Gastroesophageal sphincter (tissue), 4 donors: ENCODE measurements at regions not wholly inside any gene's neighbourhood (a gene's known extent, or its start where the extent isn't known, plus 50 kb on each side); places are given as distances from the start of the nearest gene placed in this dataset.

ENCODE experiments used
- ATAC-seq: fragments of 150-250 bp; one replicate; pipeline ENCODE4 v1.9.1; 2016; ENCODE audit warnings: mild to moderate bottlenecking, moderate library complexity
- H3K27ac ChIP-seq, 4 donors: fragments of 200-600 bp; sonication (generic) in 3 of 4; 1 replicate in 3 of 4; 2 replicates in 1 of 4; pipeline ENCODE4 v1.5.1; 2016 to 2019
- H3K27me3 ChIP-seq: fragments of 200-600 bp; sonication (generic); one replicate; pipeline ENCODE4 v1.5.1; 2019
- H3K36me3 ChIP-seq, 2 donors: fragments of 200-600 bp; sonication (generic); one replicate each; pipeline ENCODE4 v1.5.1; 2019; ENCODE audit warnings: control low read depth in 1 of 2
- H3K4me1 ChIP-seq, 3 donors: fragments of 200-600 bp; sonication (generic); 1 replicate in 2 of 3; 2 replicates in 1 of 3; pipeline ENCODE4 v1.5.1; 2016 to 2019; ENCODE audit warnings: control low read depth in 2 of 3
- H3K4me3 ChIP-seq, 2 donors: fragments of 200-600 bp; sonication (generic); one replicate each; pipeline ENCODE4 v1.5.1; 2019; ENCODE audit warnings: mild to moderate bottlenecking in 1 of 2, moderate library complexity in 1 of 2
- H3K9me3 ChIP-seq, 3 donors: fragments of 200-600 bp; sonication (generic); one replicate each; pipeline ENCODE4 v1.5.1; 2017 to 2019; ENCODE audit warnings: control low read depth in 2 of 3
- EP300 ChIP-seq: sonication (generic); formaldehyde crosslinking; IDR thresholded peaks from one replicate; pipeline ENCODE4 v1.6.1; 2017; ENCODE audit warnings: antibody characterized with exemption, mild to moderate bottlenecking
- POLR2A ChIP-seq, 2 donors: fragments of 450-650 bp; IDR thresholded peaks; one replicate each; pipeline ENCODE4 v1.6.1; 2017; ENCODE audit warnings: antibody characterized with exemption in 2 of 2, mild to moderate bottlenecking in 2 of 2, moderate library complexity in 1 of 2
- POLR2AphosphoS5 ChIP-seq: sonication (generic); formaldehyde crosslinking; IDR thresholded peaks from one replicate; pipeline ENCODE4 v1.6.1; 2017; ENCODE audit warnings: antibody characterized with exemption
- WGBS, 2 donors: methylation state at CpG; one replicate each; pipeline ENCODE4 v1.1.5; 2018; ENCODE audit warnings: low coverage in 1 of 2; 5-methylcytosine and 5-hydroxymethylcytosine counted together
- TF ChIP-seq, protein P1 (sequence below), 4 experiments: fragments of 200-600 bp in 2 of 4; fragments of 450-650 bp in 2 of 4; sonication (generic) in 1 of 4; IDR thresholded peaks; one replicate each; pipeline ENCODE4 v1.5.1; 2017 to 2019; ENCODE audit warnings: antibody characterized with exemption in 4 of 4, mild to moderate bottlenecking in 2 of 4, moderate library complexity in 2 of 4

GRCh38 chr18:24817587-24818371 lies 357.3 kb downstream of the HRH4 start:
- H3K27ac ChIP-seq = no peak overlapping the region
- H3K4me1 ChIP-seq = no peaks in the 10 kb centered on the region
- H3K27me3 ChIP-seq = peaks cover 10% of the 10 kb centered on the region
- no peaks in the 10 kb centered on the region for H3K9me3 ChIP-seq
- WGBS, 2 donors = 55 to 58% methylated on average over 6 to 8 of the region's 9 CpGs
- H3K36me3 ChIP-seq = no peaks in the 10 kb centered on the region
- H3K4me3 ChIP-seq = no peak overlapping the region
- TF ChIP-seq, protein P1, sequence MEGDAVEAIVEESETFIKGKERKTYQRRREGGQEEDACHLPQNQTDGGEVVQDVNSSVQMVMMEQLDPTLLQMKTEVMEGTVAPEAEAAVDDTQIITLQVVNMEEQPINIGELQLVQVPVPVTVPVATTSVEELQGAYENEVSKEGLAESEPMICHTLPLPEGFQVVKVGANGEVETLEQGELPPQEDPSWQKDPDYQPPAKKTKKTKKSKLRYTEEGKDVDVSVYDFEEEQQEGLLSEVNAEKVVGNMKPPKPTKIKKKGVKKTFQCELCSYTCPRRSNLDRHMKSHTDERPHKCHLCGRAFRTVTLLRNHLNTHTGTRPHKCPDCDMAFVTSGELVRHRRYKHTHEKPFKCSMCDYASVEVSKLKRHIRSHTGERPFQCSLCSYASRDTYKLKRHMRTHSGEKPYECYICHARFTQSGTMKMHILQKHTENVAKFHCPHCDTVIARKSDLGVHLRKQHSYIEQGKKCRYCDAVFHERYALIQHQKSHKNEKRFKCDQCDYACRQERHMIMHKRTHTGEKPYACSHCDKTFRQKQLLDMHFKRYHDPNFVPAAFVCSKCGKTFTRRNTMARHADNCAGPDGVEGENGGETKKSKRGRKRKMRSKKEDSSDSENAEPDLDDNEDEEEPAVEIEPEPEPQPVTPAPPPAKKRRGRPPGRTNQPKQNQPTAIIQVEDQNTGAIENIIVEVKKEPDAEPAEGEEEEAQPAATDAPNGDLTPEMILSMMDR (IDR thresholded peaks at IDR 0.05) = no peak
- no peak for TF ChIP-seq EP300
- TF ChIP-seq POLR2A (IDR thresholded peaks at IDR 0.05) = no peak
- TF ChIP-seq POLR2AphosphoS5 = no peak
- ATAC-seq = no peak

- TF ChIP-seq POLR2A (IDR thresholded peaks at IDR 0.05) = no peak
- TF ChIP-seq, protein P1 (IDR thresholded peaks at IDR 0.05) = no peak
- TF ChIP-seq POLR2AphosphoS5 = no peak
- no peak for TF ChIP-seq EP300
- Histone ChIP-seq H3K27ac (no peak overlapping the region), H3K9me3 (no peaks in the 10 kb centered on the region), H3K27me3 (peaks cover 10% of the 10 kb centered on the region), H3K4me3 (no peak overlapping the region), H3K36me3 (no peaks in the 10 kb centered on the region), H3K4me1 (no peaks in the 10 kb centered on the region)
- whole genome bisulfite sequencing, 2 donors = 36 to 61% methylated on average over 3 to 6 of the region's 6 CpGs
- ATAC-seq = no peak
These were observed 358.0 kb downstream of the HRH4 start for GRCh38 chr18:24818441-24818840.

- Histone ChIP-seq H3K9me3 (no peaks in the 10 kb centered on the region), H3K36me3 (no peaks in the 10 kb centered on the region), H3K4me1 (no peaks in the 10 kb centered on the region), H3K27me3 (peaks cover 10% of the 10 kb centered on the region), H3K4me3 (no peak overlapping the region), H3K27ac (no peak overlapping the region)
- TF ChIP-seq, protein P1 (IDR thresholded peaks at IDR 0.05) = no peak
- no peak for TF ChIP-seq EP300
- TF ChIP-seq POLR2AphosphoS5 = no peak
- TF ChIP-seq POLR2A (IDR thresholded peaks at IDR 0.05) = no peak
- WGBS, 2 donors = 83 to 89% methylated on average over 4 to 7 of the region's 7 CpGs
- ATAC-seq = no peak
These were observed 358.9 kb downstream of the HRH4 start for GRCh38 chr18:24819141-24819890.

DNA sequence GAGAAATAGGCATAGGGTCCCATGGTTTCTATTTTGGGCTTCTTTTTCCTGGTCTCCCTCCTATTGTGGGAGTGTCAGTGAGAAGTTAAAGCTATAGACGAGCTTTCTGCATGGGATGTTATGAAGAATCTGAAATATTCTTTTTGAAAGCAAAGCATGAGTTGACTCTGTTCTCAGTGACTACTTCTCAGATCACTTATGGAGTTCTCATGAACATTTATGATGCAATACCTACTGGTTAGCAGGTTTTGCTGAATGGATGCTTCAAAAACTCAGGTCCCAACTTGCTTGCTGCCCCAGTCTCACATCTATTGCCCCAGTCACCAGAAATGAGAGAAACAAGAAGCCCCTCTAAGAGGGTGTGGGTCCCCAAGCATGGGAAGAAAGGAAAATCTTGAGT lies 365.0 kb downstream of the HRH4 start:
- no peak for TF ChIP-seq EP300
- no peak for TF ChIP-seq POLR2AphosphoS5
- no peak for TF ChIP-seq POLR2A (IDR thresholded peaks at IDR 0.05)
- TF ChIP-seq, protein P1 (IDR thresholded peaks at IDR 0.05) = no peak
- no peak for ATAC-seq

GRCh38 chr18:24826605-24827004 lies 366.2 kb downstream of the HRH4 start:
- no peak overlapping the region for H3K4me3 ChIP-seq
- no peak overlapping the region for H3K27ac ChIP-seq
- no peaks in the 10 kb centered on the region for H3K36me3 ChIP-seq
- no peaks in the 10 kb centered on the region for H3K4me1 ChIP-seq
- no peaks in the 10 kb centered on the region for H3K9me3 ChIP-seq
- TF ChIP-seq POLR2AphosphoS5 (no peak), POLR2A (IDR thresholded peaks at IDR 0.05) (no peak), EP300 (no peak)
- TF ChIP-seq, protein P1 (IDR thresholded peaks at IDR 0.05) = no peak
- 52 to 71% methylated on average over 2 of the region's 2 CpGs for WGBS, 2 donors
- H3K27me3 ChIP-seq = no peaks in the 10 kb centered on the region
- no peak for ATAC-seq

More for the DNA sequence above, 365.0 kb downstream of the HRH4 start:
- no peaks in the 10 kb centered on the region for H3K4me1 ChIP-seq
- no peaks in the 10 kb centered on the region for H3K36me3 ChIP-seq
- no peaks in the 10 kb centered on the region for H3K27me3 ChIP-seq
- no peak overlapping the region for H3K4me3 ChIP-seq
- WGBS, 2 donors = 58 to 83% methylated on average over 1 of the region's 1 CpG
- no peaks in the 10 kb centered on the region for H3K9me3 ChIP-seq
- H3K27ac ChIP-seq = no peak overlapping the region
